HepG2 (cell line): ENCODE measurements at regions not wholly inside any gene's neighbourhood (a gene's known extent, or its start where the extent isn't known, plus 50 kb on each side); places are given as distances from the start of the nearest gene placed in this dataset.

Experiments used
- BCL3 ChIP-seq: sonication (generic); formaldehyde crosslinking; IDR thresholded peaks from 2 replicates; pipeline ENCODE4 v1.5.1; 2020; ENCODE audit warnings: mild to moderate bottlenecking, missing genetic modification reagents, moderate library complexity
- CEBPG ChIP-seq: IDR thresholded peaks from 2 replicates; pipeline ENCODE4 v1.6.1; 2016
- GABPA ChIP-seq, 2 experiments: IDR thresholded peaks; 2 replicates each; pipeline ENCODE4 v1.6.1; 2011 to 2016; ENCODE audit warnings: low read depth in 2 of 2, low read length in 1 of 2, missing biosample characterization in 1 of 2, missing genetic modification characterization in 1 of 2
- MED13 ChIP-seq: sonication (generic); formaldehyde crosslinking; IDR thresholded peaks from 2 replicates; pipeline ENCODE4 v1.5.0; 2020; ENCODE audit warnings: missing genetic modification reagents
- MTA1 ChIP-seq: sonication (generic); formaldehyde crosslinking; IDR thresholded peaks from 2 replicates; pipeline ENCODE4 v1.4.0; 2020; ENCODE audit warnings: missing genetic modification reagents, mild to moderate bottlenecking, borderline replicate concordance
- RXRB ChIP-seq: IDR thresholded peaks from 2 replicates; pipeline ENCODE4 v1.6.1; 2016; ENCODE audit warnings: borderline replicate concordance, missing genetic modification reagents, missing compliant biosample characterization
- SNAPC4 ChIP-seq: sonication (generic); formaldehyde crosslinking; IDR thresholded peaks from 2 replicates; pipeline ENCODE4 v1.4.0; 2020; ENCODE audit warnings: mild to moderate bottlenecking, missing genetic modification reagents
- TMF1 ChIP-seq: sonication (generic); formaldehyde crosslinking; IDR thresholded peaks from 2 replicates; pipeline ENCODE4 v1.8.1; 2022; ENCODE audit warnings: low read depth, missing genetic modification reagents
- ZBTB37 ChIP-seq: sonication (generic); formaldehyde crosslinking; IDR thresholded peaks from 2 replicates; pipeline ENCODE4 v1.4.0; 2020; ENCODE audit warnings: mild to moderate bottlenecking, missing genetic modification reagents
- ZFYVE20 ChIP-seq: sonication (generic); formaldehyde crosslinking; IDR thresholded peaks from 2 replicates; pipeline ENCODE4 v1.8.0; 2023; ENCODE audit warnings: low read depth, mild to moderate bottlenecking, moderate library complexity, missing genetic modification reagents, borderline replicate concordance
- ZNF121 ChIP-seq: sonication (generic); formaldehyde crosslinking; IDR thresholded peaks from 2 replicates; pipeline ENCODE4 v1.5.0; 2020; ENCODE audit warnings: mild to moderate bottlenecking, missing genetic modification reagents
- ZNF331 ChIP-seq: sonication (generic); formaldehyde crosslinking; IDR thresholded peaks from 2 replicates; pipeline ENCODE4 v1.4.0; 2020; ENCODE audit warnings: missing genetic modification reagents
- ZNF468 ChIP-seq: sonication (generic); formaldehyde crosslinking; IDR thresholded peaks from 2 replicates; pipeline ENCODE4 v1.8.0; 2022; ENCODE audit warnings: mild to moderate bottlenecking, moderate library complexity, missing genetic modification reagents
- ZNF556 ChIP-seq: sonication (generic); formaldehyde crosslinking; IDR thresholded peaks from 2 replicates; pipeline ENCODE4 v1.4.0; 2020; ENCODE audit warnings: mild to moderate bottlenecking, missing genetic modification reagents, borderline replicate concordance
- ZNF574 ChIP-seq: sonication (generic); formaldehyde crosslinking; IDR thresholded peaks from 2 replicates; pipeline ENCODE4 v1.4.0; 2020; ENCODE audit warnings: missing genetic modification reagents
- ZNF580 ChIP-seq: IDR thresholded peaks from 2 replicates; pipeline ENCODE4 v1.6.1; 2016; ENCODE audit warnings: low read depth, borderline replicate concordance
- ZNF792 ChIP-seq: IDR thresholded peaks from 2 replicates; pipeline ENCODE4 v1.6.1; 2016
- ZZZ3 ChIP-seq: sonication (generic); formaldehyde crosslinking; IDR thresholded peaks from 2 replicates; pipeline ENCODE4 v1.4.0; 2020; ENCODE audit warnings: missing genetic modification reagents, mild to moderate bottlenecking, borderline replicate concordance

- 0 out of 2 replicates have a peak, but pooled peaks have one; percentile 81 for TF ChIP-seq SNAPC4 (CRISPR knock-in tag)
- TF ChIP-seq CEBPG (CRISPR knock-in tag), result peak; percentile 64; the same call in 1 of the 2 replicates
- TF ChIP-seq ZFYVE20 (CRISPR knock-in tag), result no peak
- no peak for TF ChIP-seq ZNF468 (CRISPR knock-in tag)
- TF ChIP-seq ZNF574, result peak; percentile 78
- TF ChIP-seq TMF1, result peak; percentile 87
- no peak for TF ChIP-seq ZZZ3 (CRISPR knock-in tag)
- no peak for TF ChIP-seq GABPA (IDR thresholded peaks at IDR 0.05; ENCODE audit: low read depth, low read length)
- 0 out of 2 replicates have a peak, but pooled peaks have one; percentile 37 for TF ChIP-seq GABPA (CRISPR knock-in tag; IDR thresholded peaks at IDR 0.05; ENCODE audit: low read depth)
- peak; percentile 96 for TF ChIP-seq MED13 (CRISPR knock-in tag)
- TF ChIP-seq MTA1 (CRISPR knock-in tag), result peak; percentile 93; the same call in 1 of the 2 replicates
- TF ChIP-seq ZNF331 (CRISPR knock-in tag), result peak; percentile 97
- peak; percentile 92; the same call in 1 of the 2 replicates for TF ChIP-seq ZNF580 (CRISPR knock-in tag)
- peak; percentile 95 for TF ChIP-seq RXRB
- peak; percentile 91; the same call in 1 of the 2 replicates for TF ChIP-seq ZNF556 (CRISPR knock-in tag)
- TF ChIP-seq BCL3 (CRISPR knock-in tag), result 0 out of 2 replicates have a peak, but pooled peaks have one; percentile 5
- peak; percentile 94 for TF ChIP-seq ZNF792 (CRISPR knock-in tag)
- peak; percentile 71 for TF ChIP-seq ZNF121 (CRISPR knock-in tag)
- 0 out of 2 replicates have a peak, but pooled peaks have one; percentile 63 for TF ChIP-seq ZBTB37 (CRISPR knock-in tag)
Measured at GRCh38 chr20:53800883-53801604, 207.4 kb upstream of the ZNF217 start (continued).
